ENCODE measurements at regions not wholly inside any gene's neighbourhood (a gene's known extent, or its start where the extent isn't known, plus 50 kb on each side); places are given as distances from the start of the nearest gene placed in this dataset.
"Not testable (repeated sequence)": the region's sequence is repeated elsewhere in the genome, so short reads cannot be mapped to it uniquely, and the experiment has no call there.

- Mint-ChIP-seq H3K27ac (no peak overlapping the region), H3K27me3 (no peaks in the 10 kb centered on the region), H3K4me1 (peaks cover 9% of the 10 kb centered on the region), H3K36me3 (no peaks in the 10 kb centered on the region), H3K9me3 (peaks cover 3% of the 10 kb centered on the region), H3K4me3 (no peak overlapping the region)
- POLR2A ChIA-PET: no interaction called here
- DNase-seq (no peak), ATAC-seq (ENCODE audit: low read depth) (no peak)
Observed at GRCh38 chr10:81722399-81722798, 152.6 kb upstream of the NRG3 start.

DNA sequence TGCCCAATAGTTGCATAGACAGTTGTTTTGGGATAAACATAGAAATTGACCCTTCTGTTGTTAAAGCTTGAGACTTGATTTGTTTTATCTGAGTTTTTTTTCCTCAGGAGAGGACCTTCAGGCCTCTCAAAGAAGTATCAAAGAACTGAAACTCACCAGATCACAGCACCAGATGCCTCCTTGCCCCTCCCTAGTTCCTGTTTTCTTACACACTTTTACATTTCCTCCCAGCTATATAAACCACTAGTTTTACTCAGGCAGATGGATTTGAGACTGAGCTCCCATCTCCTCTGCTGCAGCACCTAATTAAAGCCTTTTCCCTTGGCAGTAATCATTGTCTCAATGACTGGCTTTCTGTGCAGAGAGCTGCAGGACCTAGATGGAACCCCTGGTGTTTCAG, 150.6 kb upstream of the NRG3 start:
- Mint-ChIP-seq H3K4me3 (peak overlapping the region; percentile 33), H3K36me3 (no peaks in the 10 kb centered on the region), H3K27me3 (no peaks in the 10 kb centered on the region), H3K9me3 (peaks cover 3% of the 10 kb centered on the region), H3K4me1 (peaks cover 9% of the 10 kb centered on the region), H3K27ac (peak overlapping the region; percentile 67)
- peak; percentile 33 for ATAC-seq (ENCODE audit: low read depth)
- DNase-seq: no peak
- POLR2A ChIA-PET: no interaction called here

GRCh38 chr10:81725851-81726250, 149.1 kb upstream of the NRG3 start:
- H3K4me1 Mint-ChIP-seq: peaks cover 9% of the 10 kb centered on the region
- no peak overlapping the region for H3K27ac Mint-ChIP-seq
- no peak overlapping the region for H3K4me3 Mint-ChIP-seq
- peaks cover 4% of the 10 kb centered on the region for H3K9me3 Mint-ChIP-seq
- H3K27me3 Mint-ChIP-seq: no peaks in the 10 kb centered on the region
- DNase-seq (no peak), ATAC-seq (ENCODE audit: low read depth) (no peak)
- H3K36me3 Mint-ChIP-seq: no peaks in the 10 kb centered on the region
- POLR2A ChIA-PET: no interaction called here

DNA sequence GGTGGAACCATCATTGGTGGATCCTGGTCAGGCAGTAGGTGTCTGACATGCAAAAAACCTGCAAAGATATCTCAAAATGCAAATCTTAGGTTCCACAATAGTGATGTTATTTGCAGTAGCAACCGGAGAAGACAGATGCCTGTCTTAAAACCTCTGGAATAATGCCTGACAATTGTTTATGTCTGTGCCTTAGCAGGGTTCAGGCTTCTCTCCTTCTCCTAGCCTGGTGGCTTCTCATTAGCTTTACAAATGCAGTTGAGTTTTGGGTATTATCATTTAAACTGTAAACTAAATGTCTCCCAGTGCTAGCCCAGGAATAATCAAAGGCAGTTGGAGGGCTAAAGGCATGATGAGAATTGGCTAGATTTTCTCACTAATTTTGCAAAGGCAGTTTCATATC, 146.3 kb upstream of the NRG3 start:
- Mint-ChIP-seq H3K36me3 (no peaks in the 10 kb centered on the region), H3K9me3 (peaks cover 4% of the 10 kb centered on the region), H3K27me3 (no peaks in the 10 kb centered on the region), H3K27ac (no peak overlapping the region), H3K4me1 (peaks cover 9% of the 10 kb centered on the region), H3K4me3 (no peak overlapping the region)
- POLR2A ChIA-PET: no interaction called here
- ATAC-seq (ENCODE audit: low read depth): no peak
- no peak for DNase-seq

- DNase-seq (no peak), ATAC-seq (ENCODE audit: low read depth) (no peak)
- peaks cover 4% of the 10 kb centered on the region for H3K9me3 Mint-ChIP-seq
- no peaks in the 10 kb centered on the region for H3K27me3 Mint-ChIP-seq
- H3K36me3 Mint-ChIP-seq: no peaks in the 10 kb centered on the region
- H3K4me3 Mint-ChIP-seq: no peak overlapping the region
- no peak overlapping the region for H3K27ac Mint-ChIP-seq
- POLR2A ChIA-PET: no interaction called here
- no peaks in the 10 kb centered on the region for H3K4me1 Mint-ChIP-seq
Observed at GRCh38 chr10:81730891-81731290, 144.1 kb upstream of the NRG3 start.

DNA sequence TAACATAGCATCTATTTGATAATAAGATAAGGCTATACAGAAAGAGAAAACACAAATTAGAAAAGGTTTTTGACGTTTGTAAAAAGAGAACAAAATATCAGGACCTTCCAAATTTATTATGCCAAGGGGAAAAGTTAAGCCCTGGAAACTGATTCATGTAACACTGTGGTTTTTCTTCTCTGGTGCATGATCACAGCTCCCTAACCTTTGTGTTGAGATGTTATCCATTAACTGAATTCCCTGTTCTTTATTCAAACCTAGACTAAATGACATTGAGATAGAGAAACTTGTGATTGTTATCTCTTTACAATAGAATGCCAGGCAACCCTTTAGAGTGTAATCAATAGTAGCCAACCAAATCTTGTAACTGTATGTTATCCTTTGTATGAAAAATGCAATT, 141.5 kb upstream of the NRG3 start:
- ATAC-seq (ENCODE audit: low read depth) (no peak), DNase-seq (no peak)
- POLR2A ChIA-PET: no interaction called here
- H3K4me3 Mint-ChIP-seq: no peak overlapping the region
- peaks cover 11% of the 10 kb centered on the region for H3K9me3 Mint-ChIP-seq
- H3K27ac Mint-ChIP-seq: no peak overlapping the region
- H3K27me3 Mint-ChIP-seq: no peaks in the 10 kb centered on the region
- no peaks in the 10 kb centered on the region for H3K4me1 Mint-ChIP-seq
- no peaks in the 10 kb centered on the region for H3K36me3 Mint-ChIP-seq

- H3K4me1 Mint-ChIP-seq; ATAC-seq (ENCODE audit: low read depth); H3K4me3 Mint-ChIP-seq; DNase-seq; H3K27ac Mint-ChIP-seq; H3K27me3 Mint-ChIP-seq; H3K36me3 Mint-ChIP-seq; POLR2A ChIA-PET: not testable (repeated sequence)
- H3K9me3 Mint-ChIP-seq: peaks cover 12% of the 10 kb centered on the region
Observed at GRCh38 chr10:81735167-81735566, 139.8 kb upstream of the NRG3 start.

- ATAC-seq (ENCODE audit: low read depth) (no peak), DNase-seq (no peak)
- no peak overlapping the region for H3K27ac Mint-ChIP-seq
- no peaks in the 10 kb centered on the region for H3K36me3 Mint-ChIP-seq
- POLR2A ChIA-PET: no interaction called here
- peaks cover 2% of the 10 kb centered on the region for H3K9me3 Mint-ChIP-seq
- no peak overlapping the region for H3K4me3 Mint-ChIP-seq
- H3K4me1 Mint-ChIP-seq: no peaks in the 10 kb centered on the region
- H3K27me3 Mint-ChIP-seq: no peaks in the 10 kb centered on the region
Observed at GRCh38 chr10:81759111-81759510, 115.9 kb upstream of the NRG3 start.

DNA sequence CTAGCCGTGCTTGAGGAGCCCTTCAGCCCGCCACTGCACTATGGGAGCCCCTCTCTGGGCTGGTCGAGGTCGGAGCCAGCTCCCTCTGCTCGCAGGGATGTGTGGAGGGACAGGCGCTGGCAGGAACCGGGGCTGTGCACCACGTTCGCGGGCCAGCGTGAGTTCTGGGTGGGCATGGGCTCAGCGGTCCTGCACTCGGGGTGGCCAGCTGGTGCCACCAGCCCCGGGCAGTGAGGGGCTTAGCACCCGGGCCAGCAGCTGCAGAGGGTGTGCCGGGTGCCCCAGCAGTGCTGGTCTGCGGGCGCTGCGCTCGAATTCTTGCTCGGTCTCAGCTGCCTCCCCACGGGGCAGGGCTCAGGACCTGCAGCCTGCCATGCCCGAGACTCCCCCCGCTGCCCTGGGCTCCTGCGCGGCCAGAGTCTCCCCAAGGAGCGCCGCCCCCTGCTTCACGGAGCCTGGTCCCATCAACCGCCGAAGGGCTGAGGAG, 90.8 kb upstream of the NRG3 start:
- Mint-ChIP-seq H3K9me3 (peaks cover 3% of the 10 kb centered on the region), H3K27me3 (no peaks in the 10 kb centered on the region), H3K4me1 (no peaks in the 10 kb centered on the region), H3K27ac (no peak overlapping the region), H3K4me3 (no peak overlapping the region), H3K36me3 (no peaks in the 10 kb centered on the region)
- DNase-seq: no peak
- POLR2A ChIA-PET: no interaction called here
- ATAC-seq (ENCODE audit: low read depth): no peak

- H3K27ac Mint-ChIP-seq: no peak overlapping the region
- POLR2A ChIA-PET: no interaction called here
- no peaks in the 10 kb centered on the region for H3K9me3 Mint-ChIP-seq
- ATAC-seq (ENCODE audit: low read depth): no peak
- H3K4me3 Mint-ChIP-seq: no peak overlapping the region
- H3K27me3 Mint-ChIP-seq: no peaks in the 10 kb centered on the region
- no peak for DNase-seq
- no peaks in the 10 kb centered on the region for H3K4me1 Mint-ChIP-seq
- no peaks in the 10 kb centered on the region for H3K36me3 Mint-ChIP-seq
Observed at GRCh38 chr10:81792729-81793128, 82.3 kb upstream of the NRG3 start.

GRCh38 chr10:81806842-81807241, 68.2 kb upstream of the NRG3 start:
- ATAC-seq (ENCODE audit: low read depth): no peak
- H3K4me3 Mint-ChIP-seq: no peak overlapping the region

DNA sequence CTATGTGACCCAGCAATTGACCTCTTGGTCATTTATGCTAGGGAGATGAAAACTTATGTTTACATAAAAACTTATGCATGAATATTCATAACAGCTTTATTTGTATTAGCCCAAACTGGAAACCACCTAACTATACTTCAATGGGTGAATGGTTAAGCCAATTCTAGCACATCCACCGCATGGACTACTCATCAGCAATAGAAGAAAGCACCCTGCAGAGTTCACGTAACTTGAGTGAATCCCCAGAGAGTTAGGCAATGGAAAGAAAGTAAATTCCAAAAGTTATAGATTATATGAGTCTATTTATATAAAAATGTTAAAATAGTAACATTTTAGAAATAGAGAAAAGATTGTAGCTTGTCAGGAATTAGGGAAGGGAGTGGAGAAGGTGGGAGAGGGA, 60.2 kb upstream of the NRG3 start:
- Mint-ChIP-seq H3K4me1 (no peaks in the 10 kb centered on the region), H3K27me3 (no peaks in the 10 kb centered on the region)
- POLR2A ChIA-PET: no interaction called here

More at GRCh38 chr10:81806842-81807241, 68.2 kb upstream of the NRG3 start:
- peaks cover 2% of the 10 kb centered on the region for H3K27me3 Mint-ChIP-seq
- no peaks in the 10 kb centered on the region for H3K36me3 Mint-ChIP-seq
- no peak overlapping the region for H3K27ac Mint-ChIP-seq
- no peaks in the 10 kb centered on the region for H3K4me1 Mint-ChIP-seq
- H3K9me3 Mint-ChIP-seq: peaks cover 7% of the 10 kb centered on the region
- POLR2A ChIA-PET: no interaction called here
- no peak for DNase-seq

GRCh38 chr10:81817596-81818170, 57.3 kb upstream of the NRG3 start:
- Mint-ChIP-seq H3K27ac (no peak overlapping the region), H3K9me3 (no peaks in the 10 kb centered on the region), H3K4me1 (no peaks in the 10 kb centered on the region), H3K36me3 (no peaks in the 10 kb centered on the region), H3K27me3 (no peaks in the 10 kb centered on the region), H3K4me3 (no peak overlapping the region)
- ATAC-seq (ENCODE audit: low read depth) (no peak), DNase-seq (no peak)
- POLR2A ChIA-PET: no interaction called here

More for the DNA sequence above, 60.2 kb upstream of the NRG3 start:
- no peak for ATAC-seq (ENCODE audit: low read depth)
- Mint-ChIP-seq H3K9me3 (peaks cover 1% of the 10 kb centered on the region), H3K27ac (no peak overlapping the region), H3K4me3 (no peak overlapping the region), H3K36me3 (no peaks in the 10 kb centered on the region)
- no peak for DNase-seq

GRCh38 chr10:81820418-81820817, 54.6 kb upstream of the NRG3 start:
- H3K4me1 Mint-ChIP-seq: no peaks in the 10 kb centered on the region
- DNase-seq: no peak
- no peak overlapping the region for H3K27ac Mint-ChIP-seq
- no peak for ATAC-seq (ENCODE audit: low read depth)
- H3K9me3 Mint-ChIP-seq: peaks cover 1% of the 10 kb centered on the region
- no peak overlapping the region for H3K4me3 Mint-ChIP-seq
- no peaks in the 10 kb centered on the region for H3K27me3 Mint-ChIP-seq
- no peaks in the 10 kb centered on the region for H3K36me3 Mint-ChIP-seq
- POLR2A ChIA-PET: no interaction called here
